ENCODE measurements at regions not wholly inside any gene's neighbourhood (a gene's known extent, or its start where the extent isn't known, plus 50 kb on each side); places are given as distances from the start of the nearest gene placed in this dataset.

GRCh38 chr10:29397221-29397620, 108.4 kb downstream of the LYZL1 start:
- no CpG with 5 or more reads among the region's 2 CpGs for WGBS, 2 experiments (ENCODE audit: extremely low coverage in 2 of 2, insufficient read length in 1 of 2)
- Histone ChIP-seq H4K20me1 (ENCODE audit: insufficient read depth, low read length) (no peaks in the 10 kb centered on the region), H3K27me3 (ENCODE audit: control insufficient read depth, insufficient read depth, low read length) (peaks cover 48% of the 10 kb centered on the region), H3K4ac (ENCODE audit: low read depth, low read length) (no peak overlapping the region), H3K4me3 (ENCODE audit: insufficient read depth, low read depth, low read length) (no peak overlapping the region), H3K4me1 (ENCODE audit: control insufficient read depth, insufficient read depth, low read length) (no peaks in the 10 kb centered on the region), H3K56ac (ENCODE audit: extremely low read depth, insufficient read depth, low read length) (no peak overlapping the region), H3K18ac (ENCODE audit: low read depth, low read length) (no peak overlapping the region), H3K4me2 (ENCODE audit: low read depth, low read length) (no peak overlapping the region), H3K36me3 (ENCODE audit: control insufficient read depth, insufficient read depth, low read length) (no peaks in the 10 kb centered on the region), H2AFZ (replicated peaks; ENCODE audit: low read length, poor library complexity) (no peak overlapping the region), H2BK20ac (ENCODE audit: low read depth, low read length) (no peak overlapping the region), H3K9ac (ENCODE audit: low read depth, low read length) (no peak overlapping the region), H4K8ac (ENCODE audit: low read depth in 2 of 2, low read length in 2 of 2) (no peak overlapping the region), H3K27ac (ENCODE audit: insufficient read depth, low read length) (no peak overlapping the region), H3K14ac (replicated peaks; ENCODE audit: low read depth, low read length) (no peak overlapping the region), H2BK120ac (ENCODE audit: low read depth, low read length) (no peak overlapping the region), H3K9me1 (ENCODE audit: insufficient read depth, low read length) (no peaks in the 10 kb centered on the region; the same call in 1 of the 2 replicates), H2BK5ac (ENCODE audit: low read depth, low read length, poor library complexity, severe bottlenecking) (no peak overlapping the region), H2AK5ac (ENCODE audit: low read depth, low read length) (no peak overlapping the region), H2AK9ac (replicated peaks; ENCODE audit: low read depth, low read length, poor library complexity) (no peak overlapping the region), H4K91ac (ENCODE audit: insufficient read depth, low read depth, low read length) (no peak overlapping the region), H4K5ac (ENCODE audit: low read depth, low read length) (no peak overlapping the region), H2BK15ac (ENCODE audit: low read depth, low read length) (no peak overlapping the region), H3K79me1 (ENCODE audit: low read depth in 1 of 2, low read length in 2 of 2) (no peaks in the 10 kb centered on the region), H3K23ac (ENCODE audit: low read depth, low read length) (no peak overlapping the region), H3K9me3 (ENCODE audit: control insufficient read depth, insufficient read depth, low read length) (peaks cover 5% of the 10 kb centered on the region; the same call in 1 of the 2 replicates)
- ATAC-seq (ENCODE audit: low read depth) (no peak), DNase-seq (no peak)
- intact Hi-C loops (cut with micrococcal nuclease): no loop called here
- ChIA-PET CTCF (no interaction called here), POLR2A (ENCODE audit: unreplicated experiment) (no interaction called here)
- dilution Hi-C loops (cut with HindIII; ENCODE audit: low sequenced_read_pairs, unreplicated experiment): no loop called here
- in situ Hi-C loops (cut with MboI; ENCODE audit: low sequenced_read_pairs): no loop called here
- TF ChIP-seq RAD21 (IDR thresholded peaks at IDR 0.05; ENCODE audit: low read length): no peak
- no peak for TF ChIP-seq ELK1 (IDR thresholded peaks at IDR 0.05; ENCODE audit: borderline replicate concordance, low read depth, low read length)
- no peak for TF ChIP-seq BHLHE40 (IDR thresholded peaks at IDR 0.05; ENCODE audit: low read depth, low read length)
- no peak for TF ChIP-seq RFX5 (IDR thresholded peaks at IDR 0.05; ENCODE audit: low read depth, low read length)
- no TSS peak for BruUV-seq (replicated peaks)

Data from IMR-90 (cell line).